DOHH2 (cell line): ENCODE measurements at regions not wholly inside any gene's neighbourhood (a gene's known extent, or its start where the extent isn't known, plus 50 kb on each side); places are given as distances from the start of the nearest gene placed in this dataset.

Source experiments
- CTCF ChIP-seq: fragments of 200-600 bp; sonication (generic); IDR thresholded peaks from one replicate; pipeline ENCODE4 v1.5.1; 2014; ENCODE audit warnings: antibody characterized with exemption, mild to moderate bottlenecking, low read depth, low read length; ENCODE audit not compliant: poor library complexity, severe bottlenecking
- EZH2phosphoT487 ChIP-seq: fragments of 200-600 bp; sonication (generic); IDR thresholded peaks from 2 replicates; pipeline ENCODE4 v1.6.1; 2017; ENCODE audit warnings: borderline replicate concordance, mild to moderate bottlenecking, antibody characterized with exemption, low read length, moderate library complexity, mixed read lengths

DNA sequence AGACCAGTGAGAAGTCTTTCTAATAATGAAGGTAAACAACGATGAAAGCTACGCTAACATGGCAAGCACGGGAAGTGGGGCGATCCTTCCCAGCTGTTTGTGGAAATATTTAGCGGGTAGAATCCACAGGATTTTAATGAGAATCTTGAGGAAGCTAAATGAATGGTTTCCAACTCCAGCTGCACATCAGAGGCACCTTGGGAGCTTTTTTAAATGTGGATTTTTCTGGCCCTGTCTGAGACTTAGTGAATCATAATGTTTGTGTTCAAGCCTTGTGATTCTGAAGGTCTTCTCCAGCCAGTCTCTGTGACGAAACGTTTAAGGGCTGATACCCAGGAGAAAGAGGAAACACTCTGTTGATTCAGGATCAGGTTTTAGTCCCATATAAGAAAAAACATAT, 169.8 kb downstream of the CAPZA3 start:
- no peak for TF ChIP-seq CTCF
- TF ChIP-seq EZH2phosphoT487: no peak
